HUES64 (cell line): ENCODE measurements at regions not wholly inside any gene's neighbourhood (a gene's known extent, or its start where the extent isn't known, plus 50 kb on each side); places are given as distances from the start of the nearest gene placed in this dataset.

Source experiments
- H3K27ac ChIP-seq: 2 replicates; pipeline ENCODE4 v1.7.0; 2013; ENCODE audit warnings: low read depth, low read length, inconsistent platforms
- H3K27me3 ChIP-seq: 2 replicates; pipeline ENCODE4 v1.6.1; 2013; ENCODE audit warnings: mild to moderate bottlenecking, low read length; ENCODE audit not compliant: insufficient read depth
- H3K36me3 ChIP-seq: 2 replicates; pipeline ENCODE4 v1.6.1; 2013; ENCODE audit warnings: mild to moderate bottlenecking, low read length; ENCODE audit not compliant: insufficient read depth
- H3K4me1 ChIP-seq: 2 replicates; pipeline ENCODE4 v1.6.1; 2013; ENCODE audit warnings: mild to moderate bottlenecking, low read length, moderate library complexity; ENCODE audit not compliant: insufficient read depth
- H3K4me3 ChIP-seq: 2 replicates; pipeline ENCODE4 v1.5.1; 2013; ENCODE audit warnings: mild to moderate bottlenecking, low read length, moderate library complexity
- H3K9ac ChIP-seq: 2 replicates; pipeline ENCODE4 v1.6.1; 2013; ENCODE audit warnings: mild to moderate bottlenecking, low read depth, low read length
- H3K9me3 ChIP-seq: 2 replicates; pipeline ENCODE4 v1.6.1; 2013; ENCODE audit warnings: low read depth, low read length; ENCODE audit not compliant: insufficient read depth
- WGBS: fragments of 150-250, 120-280 bp; methylation state at CpG from one replicate; pipeline ENCODE4 v1.1.7; 2013; ENCODE audit warnings: missing lambda C conversion rate; 5-methylcytosine and 5-hydroxymethylcytosine counted together

DNA sequence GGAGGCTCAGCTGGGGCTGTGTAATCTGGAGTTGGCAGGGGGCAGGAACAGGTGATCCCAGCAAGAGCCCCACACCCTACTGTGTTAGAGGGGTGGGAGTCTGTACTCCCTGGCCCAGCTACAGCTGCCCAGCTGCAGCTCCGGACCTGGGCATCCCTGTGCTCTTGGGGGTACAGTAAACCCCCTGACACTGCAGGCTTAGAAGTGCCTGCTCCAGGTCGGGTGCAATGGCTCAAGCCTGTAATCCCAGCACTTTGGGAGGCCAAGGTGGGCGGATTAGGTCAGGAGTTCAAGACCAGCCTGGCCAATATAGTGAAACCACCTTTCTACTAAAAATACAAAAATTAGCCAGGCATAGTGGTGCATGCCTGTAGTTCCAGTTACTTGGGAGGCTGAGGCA, 1228.6 kb upstream of the EYS start:
- H3K36me3 ChIP-seq = no peaks in the 10 kb centered on the region
- 86% methylated on average over 3 of the region's 3 CpGs for WGBS
- H3K4me1 ChIP-seq = no peaks in the 10 kb centered on the region
- no peak overlapping the region for H3K27ac ChIP-seq
- H3K4me3 ChIP-seq = no peak overlapping the region
- peaks cover 16% of the 10 kb centered on the region for H3K9me3 ChIP-seq
- no peaks in the 10 kb centered on the region for H3K27me3 ChIP-seq
- H3K9ac ChIP-seq = no peak overlapping the region

DNA sequence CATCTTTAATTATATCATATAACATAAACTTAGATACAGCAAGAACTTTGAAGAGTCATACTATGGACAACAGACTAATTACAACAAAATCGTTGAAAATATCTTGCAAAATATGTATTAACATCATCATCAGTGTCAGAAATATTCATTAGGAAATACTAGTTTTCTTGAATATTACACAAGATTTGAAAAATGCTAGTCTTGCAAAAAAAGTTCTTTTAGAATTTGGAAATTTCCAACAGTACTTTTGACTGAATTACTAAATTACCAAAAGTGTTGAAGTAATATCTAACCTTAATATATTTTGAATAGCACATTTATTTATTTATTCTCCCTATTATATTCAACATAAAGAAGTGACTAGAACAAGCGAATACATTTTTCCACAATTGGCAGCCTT, 1224.8 kb upstream of the EYS start:
- WGBS = 100% methylated on average over 1 of the region's 2 CpGs
- Histone ChIP-seq H3K9ac (no peak overlapping the region), H3K4me1 (no peaks in the 10 kb centered on the region), H3K27me3 (no peaks in the 10 kb centered on the region), H3K9me3 (peaks cover 39% of the 10 kb centered on the region), H3K36me3 (no peaks in the 10 kb centered on the region), H3K27ac (no peak overlapping the region), H3K4me3 (no peak overlapping the region)

DNA sequence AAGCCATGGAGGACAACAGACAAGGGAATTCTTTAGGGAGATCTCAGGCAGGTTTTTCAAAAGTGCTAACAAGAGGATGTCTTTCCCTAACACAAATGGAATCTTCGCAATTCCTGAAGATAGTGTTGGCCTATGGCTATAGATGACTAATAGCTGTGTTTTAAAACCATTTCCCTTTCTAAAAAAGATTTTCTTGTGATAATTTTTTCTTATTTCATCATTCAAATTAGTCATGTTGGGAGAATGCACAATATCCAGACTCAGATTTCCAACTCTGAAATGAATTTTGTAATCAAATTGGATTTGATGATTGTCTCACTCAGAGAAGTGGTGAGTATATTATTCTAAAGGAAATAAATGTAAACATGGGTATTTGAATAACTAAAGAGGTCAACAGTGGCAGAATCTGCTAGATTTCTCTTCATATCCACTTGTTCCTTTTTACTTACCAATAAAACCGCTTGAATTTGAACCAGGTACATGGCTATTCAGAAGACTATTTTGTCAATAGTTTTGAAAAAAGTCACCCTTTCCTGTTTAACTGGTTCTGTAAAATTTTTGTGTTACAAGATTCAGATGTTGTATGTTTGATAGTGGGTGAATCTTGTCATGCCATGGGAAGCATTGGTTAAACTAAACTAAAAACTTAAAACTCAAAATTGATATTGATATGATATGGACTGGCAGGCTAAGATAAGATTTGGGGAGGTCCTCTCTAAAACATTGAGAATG, 1223.7 kb upstream of the EYS start:
- Histone ChIP-seq H3K27me3 (no peaks in the 10 kb centered on the region), H3K36me3 (no peaks in the 10 kb centered on the region), H3K27ac (no peak overlapping the region), H3K4me3 (no peak overlapping the region), H3K9me3 (peaks cover 39% of the 10 kb centered on the region), H3K9ac (no peak overlapping the region), H3K4me1 (no peaks in the 10 kb centered on the region)
- WGBS = 92% methylated on average over 1 of the region's 2 CpGs

DNA sequence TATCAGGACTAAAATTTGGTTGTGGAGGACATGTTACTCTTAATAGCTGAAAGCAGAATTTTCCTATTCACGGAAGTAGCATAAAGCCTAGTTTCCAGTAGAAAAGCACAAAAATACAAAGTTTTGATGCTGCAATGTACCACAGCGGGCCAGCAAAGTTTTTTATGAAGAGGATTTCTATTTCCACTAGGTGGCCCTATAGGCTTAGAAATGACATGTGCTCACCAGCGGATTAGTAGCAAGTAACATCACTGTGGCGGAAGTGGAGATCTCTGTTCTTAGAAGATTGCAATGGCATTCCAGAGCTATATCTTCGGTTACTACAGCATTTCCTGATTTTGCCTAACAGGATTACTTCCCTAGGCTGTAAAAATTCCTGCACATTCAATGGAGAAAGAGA, 1219.0 kb upstream of the EYS start:
- H3K36me3 ChIP-seq = no peaks in the 10 kb centered on the region
- no peaks in the 10 kb centered on the region for H3K27me3 ChIP-seq
- WGBS = 95% methylated on average over 5 of the region's 5 CpGs
- no peak overlapping the region for H3K4me3 ChIP-seq
- no peak overlapping the region for H3K9ac ChIP-seq
- peaks cover 64% of the 10 kb centered on the region for H3K9me3 ChIP-seq
- no peaks in the 10 kb centered on the region for H3K4me1 ChIP-seq
- H3K27ac ChIP-seq = no peak overlapping the region

DNA sequence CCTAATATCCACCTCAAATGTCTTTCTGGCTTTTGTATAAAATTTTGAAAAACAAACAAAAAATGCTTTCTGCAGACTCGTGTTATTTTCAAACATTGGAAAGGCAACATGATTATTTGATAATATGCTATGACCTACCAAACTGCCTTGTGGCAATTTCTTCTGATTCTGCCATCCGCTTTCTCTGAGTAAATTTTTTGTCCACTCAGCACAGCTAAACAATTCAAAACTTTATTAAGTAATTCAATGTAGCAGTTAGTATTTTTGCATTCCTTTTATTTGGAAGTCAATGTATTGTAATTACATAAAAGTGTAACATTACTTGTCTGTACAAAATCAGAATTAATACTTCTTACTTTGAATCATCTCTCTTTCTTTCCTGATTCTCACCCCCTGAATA, 1206.6 kb upstream of the EYS start:
- WGBS = 88% methylated on average over 1 of the region's 2 CpGs
- Histone ChIP-seq H3K9ac (no peak overlapping the region), H3K36me3 (no peaks in the 10 kb centered on the region), H3K4me1 (no peaks in the 10 kb centered on the region), H3K27ac (no peak overlapping the region), H3K27me3 (no peaks in the 10 kb centered on the region), H3K4me3 (no peak overlapping the region), H3K9me3 (no peaks in the 10 kb centered on the region)

DNA sequence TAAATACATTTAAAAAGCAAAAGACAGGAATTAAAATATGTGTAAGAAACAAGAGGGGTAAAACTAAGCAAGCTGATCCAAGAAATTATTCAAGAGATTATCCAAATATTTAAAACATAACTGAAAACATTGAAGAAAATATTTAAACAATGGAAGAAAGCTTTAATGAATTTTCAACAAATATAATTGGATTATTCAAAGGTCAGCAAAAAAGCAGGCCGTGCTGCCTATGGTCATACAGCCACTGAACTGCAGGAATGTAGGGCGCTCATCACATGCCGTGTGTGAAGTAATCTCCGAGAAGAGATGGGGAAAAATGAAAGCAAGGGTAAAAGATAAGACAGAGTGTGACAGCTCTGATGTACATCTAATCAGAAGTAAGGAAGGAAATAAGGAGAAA, 1195.4 kb upstream of the EYS start:
- no peak overlapping the region for H3K27ac ChIP-seq
- no peak overlapping the region for H3K9ac ChIP-seq
- H3K4me1 ChIP-seq = no peaks in the 10 kb centered on the region
- no peak overlapping the region for H3K4me3 ChIP-seq
- 35% methylated on average over 4 of the region's 4 CpGs for WGBS
- H3K27me3 ChIP-seq = no peaks in the 10 kb centered on the region
- peaks cover 12% of the 10 kb centered on the region for H3K9me3 ChIP-seq
- no peaks in the 10 kb centered on the region for H3K36me3 ChIP-seq

DNA sequence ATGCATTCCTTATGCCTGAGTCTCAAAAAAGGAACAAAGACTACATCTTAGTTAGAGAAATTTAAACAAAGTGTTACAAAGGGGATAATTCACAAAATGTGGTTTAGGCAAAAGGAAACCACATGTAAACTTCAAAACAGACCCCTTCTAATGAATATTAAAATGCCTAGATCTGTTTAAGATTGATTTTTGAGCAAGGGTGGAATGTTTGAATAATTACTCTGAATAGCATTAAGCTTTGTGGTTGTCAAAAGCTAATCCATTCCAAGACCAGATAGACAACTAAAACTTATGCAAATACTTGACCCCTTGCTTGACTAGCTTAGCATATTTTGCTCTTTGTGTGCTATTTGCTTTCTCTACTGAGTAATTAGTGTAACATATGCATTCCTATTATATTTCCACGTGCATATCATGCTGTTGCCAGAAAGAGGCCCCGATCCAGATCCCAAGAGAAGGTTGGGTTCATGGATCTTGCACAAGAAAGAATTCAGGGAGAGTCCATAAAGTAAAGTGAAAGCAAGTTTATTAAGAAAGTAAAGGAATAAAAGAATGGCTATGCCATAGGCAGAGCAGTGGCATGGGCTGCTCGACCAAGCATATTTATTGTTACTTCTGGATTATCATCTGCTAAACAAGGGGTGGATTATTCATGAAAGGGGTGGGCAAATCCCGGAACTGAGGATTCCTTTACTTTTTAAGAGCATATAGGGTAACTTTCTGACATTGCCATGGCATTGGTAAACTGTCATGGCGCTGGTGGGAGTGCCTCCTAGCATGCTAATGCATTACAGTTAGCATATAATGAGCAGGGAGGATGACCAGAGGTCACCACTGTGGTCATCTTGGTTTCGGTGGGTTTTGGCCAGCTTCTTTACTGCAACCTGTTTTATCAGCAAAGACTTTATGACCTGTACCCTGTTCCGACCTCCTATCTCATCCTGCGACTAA, 1193.4 kb upstream of the EYS start:
- Histone ChIP-seq H3K4me1 (no peaks in the 10 kb centered on the region), H3K9me3 (peaks cover 23% of the 10 kb centered on the region), H3K27me3 (no peaks in the 10 kb centered on the region), H3K27ac (no peak overlapping the region), H3K9ac (no peak overlapping the region), H3K36me3 (no peaks in the 10 kb centered on the region), H3K4me3 (no peak overlapping the region)
- WGBS = 86% methylated on average over 8 of the region's 8 CpGs

DNA sequence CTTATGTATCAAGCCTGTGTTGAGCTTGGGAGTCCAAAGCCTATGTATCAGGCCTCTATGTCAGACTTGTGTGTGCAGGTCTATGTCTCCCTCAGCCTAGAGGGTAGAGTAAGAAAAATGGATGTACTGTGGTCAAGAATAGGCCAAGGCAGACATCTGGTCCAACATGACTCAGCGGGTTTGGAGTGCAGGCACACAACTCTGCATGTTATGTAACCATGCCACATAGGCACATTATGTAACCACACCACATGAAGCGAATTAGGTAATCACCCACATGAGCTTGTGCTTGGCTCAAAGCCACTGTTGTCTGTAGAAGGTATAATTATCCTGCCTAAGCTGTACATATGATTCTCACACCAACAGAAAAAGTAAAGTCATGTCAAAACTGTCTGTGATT, 1190.5 kb upstream of the EYS start:
- no peak overlapping the region for H3K27ac ChIP-seq
- no peak overlapping the region for H3K9ac ChIP-seq
- no peaks in the 10 kb centered on the region for H3K36me3 ChIP-seq
- no peaks in the 10 kb centered on the region for H3K27me3 ChIP-seq
- peaks cover 30% of the 10 kb centered on the region for H3K9me3 ChIP-seq
- WGBS = 95% methylated on average over 2 of the region's 2 CpGs
- no peaks in the 10 kb centered on the region for H3K4me1 ChIP-seq
- H3K4me3 ChIP-seq = no peak overlapping the region

DNA sequence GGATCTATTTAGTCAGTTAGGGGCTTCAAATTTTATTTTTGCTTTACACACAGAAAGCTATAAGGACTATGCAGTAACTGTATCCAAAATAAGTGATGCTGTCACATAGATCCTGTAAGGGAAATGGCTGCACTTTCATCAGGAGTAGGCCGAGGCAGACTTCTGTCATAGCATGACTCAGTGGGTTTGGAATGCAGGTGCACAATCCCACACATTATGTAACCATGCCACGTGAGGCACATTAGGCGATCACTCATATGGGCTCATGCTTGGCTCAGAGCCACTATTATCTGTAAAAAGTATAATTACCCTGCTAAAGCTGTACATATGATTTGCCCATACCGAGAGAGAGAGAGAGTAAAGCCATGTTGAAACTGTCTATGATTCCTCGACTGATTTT, 1189.4 kb upstream of the EYS start:
- Histone ChIP-seq H3K27me3 (no peaks in the 10 kb centered on the region), H3K36me3 (no peaks in the 10 kb centered on the region), H3K27ac (no peak overlapping the region), H3K4me1 (no peaks in the 10 kb centered on the region), H3K9ac (no peak overlapping the region), H3K4me3 (no peak overlapping the region), H3K9me3 (peaks cover 30% of the 10 kb centered on the region)
- WGBS = 94% methylated on average over 5 of the region's 5 CpGs

DNA sequence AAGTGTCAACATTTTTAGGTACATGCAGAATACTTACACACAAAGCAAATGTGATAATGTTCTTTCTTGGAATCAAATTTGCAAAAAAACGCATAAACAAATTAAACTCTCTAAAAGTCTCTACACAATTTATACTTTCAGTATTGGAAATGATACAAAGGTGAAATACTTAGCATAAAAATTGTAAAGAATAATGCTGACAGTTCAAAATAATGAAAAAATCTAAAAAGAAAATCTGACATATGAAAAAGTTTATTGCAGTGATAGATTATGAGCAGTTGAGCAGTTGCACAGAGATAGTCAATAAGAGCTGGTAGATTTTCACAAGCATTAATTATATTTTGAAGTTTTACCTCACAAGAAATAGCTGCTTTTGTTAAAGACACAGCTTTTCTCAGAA, 1176.4 kb upstream of the EYS start:
- peaks cover 42% of the 10 kb centered on the region for H3K9me3 ChIP-seq
- no peaks in the 10 kb centered on the region; the same call in 1 of the 2 replicates for H3K36me3 ChIP-seq
- H3K27ac ChIP-seq = no peak overlapping the region
- no peaks in the 10 kb centered on the region for H3K4me1 ChIP-seq
- no peaks in the 10 kb centered on the region for H3K27me3 ChIP-seq
- no peak overlapping the region for H3K9ac ChIP-seq
- no peak overlapping the region for H3K4me3 ChIP-seq
- WGBS = no CpG with 5 or more reads among the region's 1 CpG

DNA sequence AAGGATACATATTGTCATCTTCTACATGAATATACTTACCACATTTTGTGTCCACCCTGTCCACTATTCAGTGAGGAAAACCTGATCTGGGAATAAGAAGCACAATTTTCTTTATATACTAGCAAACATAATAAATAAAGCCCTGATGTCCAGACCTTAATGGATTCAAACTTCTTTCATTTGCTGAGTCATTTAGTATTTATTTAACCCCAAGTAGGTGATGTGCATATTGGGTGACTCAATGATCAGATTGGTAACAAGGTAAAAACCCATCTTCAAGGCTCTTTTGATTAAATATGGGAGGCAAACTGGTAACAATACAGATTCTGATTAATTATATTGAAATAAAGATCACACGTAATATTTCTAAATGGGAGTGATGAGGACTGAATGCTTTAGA, 1159.8 kb upstream of the EYS start:
- no peak overlapping the region for H3K9ac ChIP-seq
- H3K4me1 ChIP-seq = no peaks in the 10 kb centered on the region
- no peaks in the 10 kb centered on the region; the same call in 1 of the 2 replicates for H3K9me3 ChIP-seq
- no peaks in the 10 kb centered on the region for H3K36me3 ChIP-seq
- no peaks in the 10 kb centered on the region for H3K27me3 ChIP-seq
- no peak overlapping the region for H3K4me3 ChIP-seq
- H3K27ac ChIP-seq = no peak overlapping the region
- 100% methylated on average over 1 of the region's 1 CpG for WGBS
